Fibroblast of pulmonary artery (primary cell): ENCODE measurements at regions not wholly inside any gene's neighbourhood (a gene's known extent, or its start where the extent isn't known, plus 50 kb on each side); places are given as distances from the start of the nearest gene placed in this dataset.
"Not testable (repeated sequence)": the region's sequence is repeated elsewhere in the genome, so short reads cannot be mapped to it uniquely, and the experiment has no call there.

ENCODE experiments used
- DNase-seq: peaks from one replicate; pipeline ENCODE4 v3.0.0-alpha.2; 2010; ENCODE audit warnings: low read depth
- H3K4me3 ChIP-seq: replicated peaks from 2 replicates; pipeline ENCODE4 v1.5.1; 2011; ENCODE audit warnings: low read depth, mild to moderate bottlenecking, control low read depth, low read length, moderate library complexity
- CTCF ChIP-seq: IDR thresholded peaks from 2 replicates; pipeline ENCODE4 v1.5.1; 2011; ENCODE audit warnings: mild to moderate bottlenecking, control low read depth, low read length, inconsistent platforms; ENCODE audit errors: missing control alignments

- no peak for DNase-seq
- H3K4me3 ChIP-seq = no peak overlapping the region
- no peak for TF ChIP-seq CTCF
Observed at GRCh38 chr10:16187161-16187560, 249.6 kb upstream of the PTER start.

GRCh38 chr10:16192337-16192736, 244.5 kb upstream of the PTER start:
- H3K4me3 ChIP-seq = no peak overlapping the region
- TF ChIP-seq CTCF = no peak
- DNase-seq = no peak

GRCh38 chr10:16193241-16193640, 243.6 kb upstream of the PTER start:
- H3K4me3 ChIP-seq = no peak overlapping the region
- DNase-seq = no peak
- no peak for TF ChIP-seq CTCF

- H3K4me3 ChIP-seq = no peak overlapping the region
- no peak for TF ChIP-seq CTCF
- DNase-seq = no peak
Observed at GRCh38 chr10:16195178-16195769, 241.5 kb upstream of the PTER start.

GRCh38 chr10:16195894-16196293, 240.9 kb upstream of the PTER start:
- no peak for DNase-seq
- no peak for TF ChIP-seq CTCF
- H3K4me3 ChIP-seq = no peak overlapping the region

- DNase-seq = no peak
- no peak for TF ChIP-seq CTCF
- no peak overlapping the region for H3K4me3 ChIP-seq
Observed at GRCh38 chr10:16199216-16199615, 237.6 kb upstream of the PTER start.

- DNase-seq, H3K4me3 ChIP-seq: not testable (repeated sequence)
Observed at GRCh38 chr10:16223618-16224017, 213.2 kb upstream of the PTER start.
